Activated CD4-positive, alpha-beta T cell treated with anti-CD3 and anti-CD28 coated beads, Interleukin-2, Interleukin-6, amounts not matched to agents 100 ng/mL and 50 ng/mL, durations not matched to agents 16 hours and 8 hours (primary cell): ENCODE measurements at regions not wholly inside any gene's neighbourhood (a gene's known extent, or its start where the extent isn't known, plus 50 kb on each side); places are given as distances from the start of the nearest gene placed in this dataset.

Experiments used
- DNase-seq: peaks from one replicate; pipeline ENCODE4 v3.0.0-alpha.2; 2020

DNA sequence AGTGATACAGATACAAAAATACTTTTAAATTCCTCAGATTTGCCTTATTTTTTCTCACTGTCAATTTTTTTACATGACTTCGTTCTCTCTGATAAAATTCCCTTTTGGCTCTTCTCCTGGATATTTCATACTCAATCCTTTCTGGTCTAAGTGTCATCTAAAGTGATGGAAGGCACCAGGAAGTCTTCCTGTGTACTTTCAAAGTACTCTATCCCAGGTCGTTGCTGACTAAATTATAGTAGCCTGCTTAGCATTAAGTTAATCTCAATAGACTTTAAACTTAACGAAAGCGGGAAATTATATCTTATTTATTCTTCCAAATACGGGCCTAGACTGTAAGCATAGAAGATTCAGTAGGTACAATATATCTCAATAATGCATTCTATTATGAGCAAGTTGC, 67.8 kb downstream of the CASP12 start:
- no peak for DNase-seq

DNA sequence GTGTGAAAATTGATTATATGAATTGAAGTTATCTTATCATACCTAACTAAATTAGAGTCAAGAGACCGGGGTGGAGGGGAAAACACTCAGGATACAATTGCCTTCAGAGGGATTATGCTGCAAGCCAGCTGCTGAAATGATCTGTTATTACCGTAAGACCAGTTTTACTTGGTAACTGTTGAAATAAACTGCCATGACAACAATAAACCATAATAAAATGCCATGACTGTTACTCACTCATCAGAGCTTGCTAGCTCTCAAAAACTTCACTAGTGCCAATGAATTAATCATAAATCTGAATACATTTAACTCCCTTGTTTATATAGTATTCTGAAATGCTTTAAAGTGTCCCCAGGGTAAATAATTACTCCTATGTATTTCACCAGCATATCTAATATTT, 68.2 kb downstream of the CASP12 start:
- no peak for DNase-seq

DNA sequence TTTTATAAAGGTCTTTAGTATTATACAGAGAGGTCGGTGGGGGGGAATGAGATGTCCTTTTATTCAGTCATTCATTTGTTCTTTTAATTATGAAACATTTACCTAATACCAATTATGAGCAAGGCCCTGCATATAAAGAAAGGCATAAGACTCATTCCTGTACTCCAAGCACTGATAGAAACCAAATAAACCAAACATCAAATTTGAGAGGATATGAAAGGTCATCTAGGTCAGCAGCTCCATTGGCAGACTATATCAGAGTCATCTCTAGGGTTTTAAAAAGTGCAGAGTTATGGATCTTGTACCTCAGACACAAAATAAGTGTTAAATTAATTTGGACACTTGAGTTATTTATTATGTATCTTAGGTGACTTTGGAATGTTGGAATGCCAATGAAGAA, 71.5 kb downstream of the CASP12 start:
- no peak for DNase-seq

DNA sequence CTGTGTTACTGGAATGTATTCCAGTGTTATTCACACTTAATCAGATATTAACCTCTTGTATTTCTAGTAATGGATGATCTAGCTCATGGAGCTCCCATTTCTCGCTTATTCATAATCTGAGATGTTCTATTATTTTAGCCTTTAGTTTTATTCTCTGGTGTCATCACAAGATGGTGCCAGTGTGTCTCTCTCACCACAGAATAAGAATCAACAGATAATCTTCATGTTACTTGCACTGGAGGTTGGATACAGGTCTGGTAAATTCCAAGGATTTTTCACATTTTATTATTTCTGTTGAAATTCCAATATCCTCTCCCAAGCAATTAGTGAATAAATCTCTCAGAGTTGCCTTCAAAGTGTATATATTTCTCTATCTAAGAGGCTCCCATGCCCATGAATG, 74.6 kb downstream of the CASP12 start:
- DNase-seq, result no peak

DNA sequence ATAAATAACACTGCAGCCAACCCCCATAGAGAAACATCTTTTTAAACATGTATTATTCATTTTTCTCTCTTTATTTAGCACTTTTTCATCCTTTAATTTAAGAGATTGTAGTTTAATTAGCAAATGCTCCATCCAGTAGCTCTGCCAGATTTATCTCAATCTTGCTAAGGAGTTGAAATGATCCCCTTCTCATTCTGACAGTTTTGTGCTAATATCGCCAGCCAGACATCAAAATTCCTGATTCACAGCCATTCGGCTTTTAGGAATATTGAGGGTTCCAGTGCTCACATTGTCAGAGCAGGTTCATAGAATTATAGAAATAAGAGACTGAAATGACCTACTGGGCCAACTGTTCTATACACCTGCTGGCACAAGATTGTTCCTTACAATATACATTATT, 77.8 kb downstream of the CASP12 start:
- DNase-seq, result no peak

DNA sequence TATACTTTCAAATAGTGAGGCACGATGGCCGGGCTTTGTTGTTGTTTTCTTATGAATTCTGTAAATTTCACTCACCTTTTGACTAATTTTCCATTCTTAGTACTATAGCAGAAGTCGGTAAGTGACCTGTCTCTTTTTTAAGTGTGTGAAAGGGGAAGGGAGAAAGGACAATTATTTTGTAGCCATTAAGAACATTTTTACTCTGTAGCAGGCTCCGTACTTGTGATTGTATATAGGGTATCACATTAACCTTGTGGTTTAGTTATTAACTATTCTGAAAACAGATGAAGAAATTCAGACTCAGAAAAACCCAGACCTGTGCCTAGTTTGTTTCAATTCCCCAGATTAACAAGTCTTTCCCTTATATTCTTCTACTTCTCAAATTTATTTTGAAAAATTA, 78.7 kb downstream of the CASP12 start:
- no peak for DNase-seq

DNA sequence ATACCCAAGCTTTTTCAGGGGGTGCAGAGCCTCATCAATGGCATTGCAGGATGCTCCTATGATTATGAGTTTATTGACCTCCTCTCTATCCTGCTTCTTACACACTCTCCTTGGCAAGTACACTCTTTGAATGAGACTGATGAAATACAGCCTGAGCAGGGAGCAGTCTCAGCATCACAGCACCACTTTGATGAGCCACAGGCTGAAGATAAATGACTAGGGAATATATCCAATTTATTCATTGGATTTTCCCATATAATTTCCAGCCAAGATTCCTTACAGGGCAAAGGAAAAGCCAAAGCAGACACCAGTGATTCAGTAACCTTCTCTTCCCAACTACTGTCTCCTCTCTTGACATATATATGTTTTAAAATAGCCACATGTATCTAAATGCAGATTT, 79.2 kb downstream of the CASP12 start:
- no peak for DNase-seq

DNA sequence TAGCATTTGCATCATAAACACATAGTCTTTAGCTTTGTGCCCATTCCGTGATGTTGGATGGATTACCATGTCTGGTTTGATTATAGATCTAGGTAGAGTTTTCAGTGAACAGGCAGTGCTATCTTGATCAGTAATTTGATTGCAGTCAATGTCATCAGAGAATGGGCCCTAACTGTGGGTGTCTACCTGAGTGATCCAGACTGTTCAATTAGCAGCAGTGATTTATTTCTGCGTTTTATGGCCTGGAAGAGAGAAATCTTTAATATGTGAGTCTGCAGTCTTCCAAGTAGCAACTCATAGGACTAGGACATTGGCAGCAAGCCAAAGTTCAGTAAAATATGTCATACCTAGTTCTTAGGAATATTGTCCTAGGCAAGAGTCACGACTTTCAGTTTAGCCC, 80.3 kb downstream of the CASP12 start:
- DNase-seq, result no peak

DNA sequence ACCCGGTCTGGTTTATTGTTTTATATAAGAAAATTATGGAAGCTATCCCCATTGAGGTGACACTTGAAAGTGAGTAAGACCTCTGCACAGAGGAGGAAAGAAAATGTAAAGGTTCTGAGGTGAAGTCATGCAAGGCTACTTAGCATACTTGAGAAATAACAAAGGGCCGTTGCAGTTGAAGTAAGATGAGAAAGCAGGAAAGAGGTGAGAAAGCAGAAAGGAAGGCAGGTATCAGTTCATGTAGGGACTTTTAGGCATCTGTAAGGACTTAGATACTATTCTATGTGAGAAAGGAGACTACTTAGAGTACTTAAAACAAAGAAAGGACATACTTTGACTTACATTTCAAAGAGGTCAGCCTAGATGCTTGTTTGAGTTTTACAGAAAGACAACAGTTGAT, 84.7 kb downstream of the CASP12 start:
- no peak for DNase-seq

DNA sequence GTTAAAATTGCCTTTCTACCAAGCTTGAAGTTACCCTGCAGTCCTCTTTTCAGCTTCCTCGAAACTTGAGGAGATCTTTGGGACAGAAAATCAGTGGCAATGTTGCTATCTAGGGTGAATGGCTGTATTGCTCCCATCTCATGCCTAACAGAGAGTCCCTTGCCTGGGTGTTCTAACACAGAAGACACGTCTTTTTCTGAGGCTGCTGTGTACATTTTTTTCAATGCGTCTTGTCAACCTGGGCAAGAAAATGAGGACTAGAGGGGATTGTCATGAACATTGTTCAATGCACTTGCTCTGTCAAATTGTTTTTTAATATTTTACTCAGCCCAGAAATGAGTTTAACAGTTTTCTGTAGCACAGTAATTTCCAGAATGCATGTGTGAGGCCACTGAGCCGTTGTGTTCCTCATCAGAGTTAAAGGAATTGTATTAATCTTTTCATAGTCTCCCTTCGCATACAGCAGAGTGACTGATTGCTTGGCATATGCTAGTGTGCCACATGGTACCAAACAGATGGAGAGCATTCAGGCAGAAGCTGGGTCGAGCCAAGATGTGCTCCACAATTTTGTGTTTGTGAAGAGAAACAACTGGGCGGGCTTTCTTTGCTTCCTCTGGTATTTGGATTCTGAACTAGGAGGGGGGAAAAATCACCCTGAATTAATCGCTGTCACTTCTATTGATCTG, 86.0 kb downstream of the CASP12 start:
- DNase-seq, result no peak

DNA sequence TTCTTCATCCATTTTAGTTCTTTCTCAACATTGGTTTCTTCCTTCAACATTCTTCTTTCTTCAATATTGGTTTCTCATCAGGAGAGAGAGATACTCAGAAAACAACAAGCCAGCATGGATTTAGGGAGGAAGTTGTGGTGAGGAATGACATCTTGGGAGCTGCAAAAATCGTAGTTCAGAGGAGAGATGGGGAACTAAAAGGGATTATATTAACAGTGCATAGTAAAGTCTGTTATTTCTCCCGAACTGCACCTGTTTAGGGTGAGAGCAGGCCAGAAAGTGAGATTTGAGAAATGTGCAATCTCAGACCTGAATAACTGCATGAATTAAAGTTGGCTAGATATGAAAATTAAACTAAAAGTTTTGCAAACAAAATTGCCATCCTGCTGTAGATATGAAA, 94.5 kb downstream of the CASP12 start:
- DNase-seq, result no peak

DNA sequence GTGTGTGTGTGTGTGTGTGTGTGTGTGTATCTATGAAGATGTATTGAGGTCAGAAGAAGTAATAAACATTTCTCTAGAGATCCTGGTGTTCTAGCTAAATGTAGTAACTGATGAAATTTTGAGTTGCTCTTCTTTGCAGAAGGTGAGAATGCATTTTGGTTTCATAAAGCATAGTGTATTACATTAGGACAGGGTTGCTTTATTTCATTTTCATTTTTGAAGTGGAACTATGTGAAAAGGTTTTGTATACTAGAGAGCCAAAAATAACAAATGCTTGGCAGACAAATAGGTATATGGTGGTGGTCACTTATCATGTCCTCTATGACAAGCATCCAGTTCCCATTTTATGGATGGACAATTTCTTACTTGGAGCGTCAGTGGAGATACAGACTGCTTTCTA, 99.0 kb downstream of the CASP12 start:
- no peak for DNase-seq

DNA sequence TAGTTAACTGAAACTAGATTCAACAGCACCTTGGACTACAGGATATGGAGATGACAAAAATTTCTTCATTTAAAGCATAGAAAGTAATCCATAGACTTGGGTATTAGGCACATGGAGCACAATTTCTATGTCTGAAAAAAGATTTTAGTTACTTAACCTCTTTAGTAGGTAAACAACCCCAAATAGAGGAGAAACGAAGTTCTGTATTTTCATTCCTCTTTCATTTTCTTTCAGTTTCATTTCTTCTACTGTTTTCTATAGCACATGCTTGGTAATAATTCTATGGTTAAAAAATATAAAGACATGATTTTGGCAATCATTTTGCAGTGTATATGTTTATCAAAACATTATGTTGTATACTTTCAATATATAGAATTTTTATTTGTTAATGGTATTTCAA, 99.5 kb downstream of the CASP12 start:
- no peak for DNase-seq

DNA sequence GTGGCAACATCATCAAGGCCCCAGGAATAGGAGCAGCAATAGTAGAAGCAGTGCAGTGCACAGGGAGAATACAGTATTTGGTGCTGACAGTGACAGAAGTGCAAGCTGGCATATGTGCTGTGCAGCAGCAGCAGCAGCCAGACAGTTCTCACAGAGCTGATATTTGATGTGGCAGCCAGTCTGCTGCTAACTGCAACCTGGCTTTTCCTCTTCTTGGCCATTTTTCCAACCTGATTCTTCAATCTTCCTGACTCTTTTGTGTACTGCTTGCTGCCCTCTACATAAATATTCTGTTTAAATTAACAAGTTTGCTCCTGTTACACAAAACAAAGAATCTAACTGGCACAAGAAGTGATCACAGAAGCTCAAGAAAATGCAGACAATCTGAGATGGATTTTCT, 102.0 kb downstream of the CASP12 start:
- no peak for DNase-seq

DNA sequence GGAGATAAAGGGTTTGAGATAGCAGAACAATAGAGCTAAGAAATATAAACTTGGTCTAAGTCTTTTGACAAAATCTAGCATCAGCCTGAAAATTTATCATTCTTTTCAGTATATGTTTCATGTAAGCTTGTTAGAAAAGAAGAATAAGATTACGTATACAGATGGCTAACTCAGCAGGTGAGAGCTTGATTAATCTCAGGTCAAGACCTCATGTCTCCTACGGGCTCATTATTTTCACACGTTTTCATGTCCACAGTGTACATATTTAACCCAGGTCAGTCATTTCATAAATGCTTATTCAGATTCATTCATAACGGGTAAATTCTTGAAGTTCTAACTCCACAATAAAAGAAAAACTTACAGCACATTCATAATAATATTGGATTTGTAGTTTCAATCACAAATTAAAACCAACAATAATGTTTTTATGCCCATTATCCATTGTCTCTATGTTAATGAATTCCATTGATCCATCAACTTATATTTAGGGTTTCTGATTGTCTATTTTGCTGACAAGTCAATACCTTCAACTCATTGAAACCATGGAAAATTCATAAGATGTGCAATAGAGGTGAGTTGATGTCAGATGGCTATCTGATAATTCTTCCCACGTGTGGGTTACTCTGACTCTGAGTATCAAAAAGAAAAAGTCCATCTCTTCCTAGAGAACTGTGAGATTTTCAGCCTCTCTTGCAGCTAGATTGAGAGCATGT, 102.6 kb downstream of the CASP12 start:
- DNase-seq, result no peak

DNA sequence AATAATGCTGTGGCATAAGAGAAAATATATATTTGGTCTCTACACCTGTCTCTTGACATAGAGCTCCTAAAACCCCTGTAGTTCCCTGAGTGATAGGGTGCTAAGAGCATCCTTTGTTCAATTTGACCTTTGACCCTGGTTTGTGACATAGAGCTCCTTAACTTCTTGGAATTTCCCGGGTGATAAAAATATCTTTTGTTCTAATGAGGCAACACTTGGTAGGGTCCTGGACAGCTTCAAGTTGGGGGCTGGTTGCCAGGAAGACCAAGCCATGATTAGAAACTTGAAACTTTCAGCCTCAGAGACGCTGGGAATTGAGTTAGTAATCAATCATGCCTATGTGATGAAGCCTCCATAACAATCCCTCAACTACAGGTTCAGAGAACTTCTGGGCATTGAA, 105.4 kb downstream of the CASP12 start:
- DNase-seq, result no peak

DNA sequence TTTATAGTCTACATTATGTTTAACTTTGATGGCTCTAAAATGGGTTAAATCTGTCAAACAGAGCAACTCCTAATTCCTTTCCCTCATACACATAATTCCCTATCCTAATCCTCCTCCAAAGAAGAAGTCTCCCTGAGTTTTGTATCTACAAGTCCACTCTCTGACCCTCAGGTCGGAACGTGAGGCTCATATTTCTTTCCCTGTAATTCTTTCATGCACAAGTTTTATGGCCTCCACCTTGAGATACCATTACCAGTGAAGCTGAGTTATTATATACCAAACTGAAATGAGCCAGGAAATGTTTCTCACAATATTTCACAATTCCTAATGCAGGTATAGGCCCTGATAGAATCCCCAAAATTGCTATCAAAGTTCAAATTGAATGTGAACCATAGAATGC, 106.4 kb downstream of the CASP12 start:
- no peak for DNase-seq

DNA sequence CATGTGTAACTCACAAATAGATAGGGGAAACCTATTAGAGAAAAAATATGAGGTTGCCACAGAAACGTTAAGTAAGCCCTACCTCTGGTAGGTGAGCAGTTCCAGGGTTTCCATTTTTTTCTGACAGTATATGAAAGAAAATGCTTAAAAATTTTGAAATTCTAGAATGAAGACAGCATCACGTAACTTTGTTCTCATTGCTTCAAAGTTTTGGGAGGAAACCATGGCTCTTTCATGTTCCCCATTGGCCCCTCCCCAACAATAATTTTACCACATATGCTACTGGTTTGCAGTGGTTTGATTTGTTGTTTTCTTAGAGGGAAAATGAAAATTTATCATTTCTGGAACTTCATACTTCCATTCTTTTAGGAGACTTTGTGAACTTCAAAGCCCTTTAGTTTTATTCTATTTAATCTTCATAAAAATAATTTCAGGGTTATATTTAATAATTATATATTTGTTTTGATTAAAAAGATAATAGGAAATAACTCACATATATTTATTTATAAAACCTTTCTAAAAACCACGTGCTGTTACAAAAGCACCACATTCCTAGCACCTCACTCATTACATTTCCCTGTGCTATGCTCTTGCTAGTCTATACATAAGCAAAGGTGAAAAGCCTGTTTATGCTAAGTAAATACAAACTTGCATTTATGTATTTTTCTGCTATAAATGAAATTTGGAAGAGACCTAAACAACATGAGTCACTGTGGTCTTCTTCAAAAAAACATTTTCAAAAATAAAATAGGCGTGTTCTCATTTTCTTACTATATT, 113.4 kb downstream of the CASP12 start:
- DNase-seq, result no peak

DNA sequence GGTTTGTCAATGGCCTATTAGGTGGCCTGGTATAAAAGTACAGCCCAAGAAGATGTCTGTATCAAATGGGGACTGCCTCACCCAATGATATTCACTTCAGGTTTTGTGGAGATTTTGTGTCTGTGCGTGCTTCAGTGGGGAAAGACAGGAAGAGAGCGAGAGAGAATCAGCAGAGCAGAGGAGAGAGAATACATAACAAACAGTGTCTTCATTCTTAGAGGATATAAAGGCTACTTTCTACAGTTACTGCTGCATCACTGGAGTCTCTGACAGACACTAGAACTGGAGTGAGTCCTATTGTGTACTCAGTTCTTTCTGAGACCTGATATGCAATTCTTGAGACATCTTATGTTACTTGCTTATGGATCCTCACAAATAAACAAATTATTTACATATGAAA, 115.0 kb downstream of the CASP12 start:
- DNase-seq, result no peak

DNA sequence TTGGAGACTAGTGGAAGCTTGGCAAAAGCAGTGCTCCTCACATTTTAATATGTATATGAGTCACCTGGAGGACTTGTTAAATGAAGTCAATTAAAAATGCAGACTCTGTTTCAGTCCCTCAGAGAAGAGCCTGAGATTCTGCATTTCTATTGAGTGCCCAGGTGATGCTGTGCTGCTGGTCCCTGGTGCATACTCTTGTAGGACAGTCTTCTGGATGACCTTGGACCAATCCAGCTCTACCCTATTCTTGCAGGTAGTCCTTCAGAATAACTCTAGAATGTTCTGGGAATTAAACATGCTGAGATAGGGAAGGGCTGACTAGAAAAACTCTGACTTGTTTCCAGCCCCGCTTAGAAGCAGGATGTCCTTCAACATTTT, 115.9 kb downstream of the CASP12 start:
- DNase-seq, result no peak

DNA sequence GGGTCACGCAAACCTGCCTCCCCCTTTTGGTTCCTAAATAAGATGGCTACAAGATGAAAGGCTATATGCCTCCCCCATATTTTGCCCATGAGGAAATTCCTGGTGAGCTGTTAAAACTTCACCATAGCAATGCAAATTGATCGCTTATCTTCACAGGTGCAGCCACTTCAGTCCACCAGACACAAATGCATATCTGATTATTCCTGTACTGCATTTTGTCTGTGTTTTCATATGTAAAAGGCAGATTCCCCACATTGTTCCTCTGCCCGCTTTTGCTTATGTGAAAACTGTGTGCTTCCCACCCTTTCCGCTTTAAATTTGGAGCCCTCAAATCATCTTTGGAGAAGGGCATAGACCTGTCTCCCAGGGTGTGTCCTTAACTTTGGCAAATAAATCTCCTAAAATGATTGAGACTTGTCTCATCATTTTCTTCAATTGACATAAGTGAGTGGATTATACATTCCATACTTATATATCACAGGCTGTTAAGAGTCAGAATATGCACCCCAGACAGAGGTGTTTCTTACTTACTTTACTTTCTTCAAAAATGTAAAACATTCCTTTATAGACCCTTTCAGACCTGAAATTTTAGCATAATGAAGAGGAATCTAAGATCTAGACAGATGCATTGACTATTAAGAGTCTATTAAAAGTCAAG, 116.4 kb downstream of the CASP12 start:
- DNase-seq, result no peak

DNA sequence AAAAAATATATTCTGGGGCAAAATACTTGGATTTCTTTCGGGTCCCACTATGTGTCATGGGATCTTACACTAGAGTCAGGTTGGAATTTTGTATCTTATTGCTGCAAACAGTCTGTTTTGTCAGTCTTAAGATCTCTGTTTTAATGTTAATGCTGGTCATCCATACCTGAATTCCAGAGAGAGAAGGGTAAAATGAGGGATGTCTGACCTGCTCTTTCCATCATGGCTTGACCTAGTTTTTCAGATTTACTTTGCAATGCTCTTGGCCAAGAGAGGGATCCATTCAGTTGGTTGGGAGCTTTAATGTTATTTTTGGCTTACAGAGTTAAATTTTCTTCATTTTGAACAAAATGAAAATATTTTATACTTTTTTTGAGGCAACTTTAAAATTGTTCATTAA, 117.2 kb downstream of the CASP12 start:
- DNase-seq, result no peak

DNA sequence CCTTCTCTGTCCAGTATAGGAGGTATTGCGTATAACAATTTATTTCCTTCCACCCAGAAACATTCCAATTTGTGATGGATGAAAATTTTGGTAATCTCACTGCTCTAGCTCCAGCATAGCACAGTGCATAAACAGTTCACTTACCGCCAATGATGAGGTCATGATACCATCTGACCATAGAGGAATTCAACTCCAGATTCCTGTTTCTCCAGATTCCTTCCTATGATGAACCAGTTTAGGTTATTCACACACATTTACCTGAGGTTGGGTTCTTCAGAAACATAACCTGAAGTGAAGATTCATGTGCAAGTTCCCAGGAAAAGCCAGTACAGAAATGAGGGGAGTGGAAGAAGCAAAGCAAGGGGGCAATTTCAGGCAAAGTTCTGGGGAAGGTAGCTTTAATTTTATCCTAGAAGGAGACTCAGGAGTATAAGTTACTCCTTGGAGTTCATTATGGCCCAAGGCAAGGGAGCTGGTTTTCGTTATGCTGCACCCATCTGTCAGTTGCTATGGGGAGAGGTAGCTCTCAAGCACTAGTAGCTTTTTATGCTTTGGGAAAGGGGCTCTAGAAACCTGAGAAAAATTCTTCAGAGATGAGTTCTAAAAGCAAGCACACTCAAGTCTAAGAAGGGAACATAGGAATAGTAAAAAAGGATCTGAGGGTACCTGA, 121.6 kb downstream of the CASP12 start:
- no peak for DNase-seq
